HG02840 (cell line): ENCODE measurements at regions not wholly inside any gene's neighbourhood (a gene's known extent, or its start where the extent isn't known, plus 50 kb on each side); places are given as distances from the start of the nearest gene placed in this dataset.

Experiments
- ATAC-seq: cut with Tn5 transposase; IDR thresholded peaks from one replicate; pipeline ENCODE4 v1.9.1; 2021; ENCODE audit warnings: mild to moderate bottlenecking, moderate library complexity, moderate number of reproducible peaks; ENCODE audit not compliant: unreplicated experiment, low FRiP score

- no peak for ATAC-seq
Observed at GRCh38 chr4:131061734-131062133, 1965.8 kb downstream of the C4orf33 start.

- no peak for ATAC-seq
Observed at GRCh38 chr4:131063878-131064277, 1967.9 kb downstream of the C4orf33 start.

GRCh38 chr4:131081069-131081468 is 1985.1 kb downstream of the C4orf33 start:
- ATAC-seq: no peak

- ATAC-seq: no peak
Observed at GRCh38 chr4:131084997-131085396, 1989.0 kb downstream of the C4orf33 start.

- ATAC-seq: no peak
Observed at GRCh38 chr4:131091896-131092295, 1995.9 kb downstream of the C4orf33 start.

- ATAC-seq: no peak
Observed at GRCh38 chr4:131093303-131093702, 1997.4 kb downstream of the C4orf33 start.

GRCh38 chr4:131098976-131099375 is 2003.0 kb downstream of the C4orf33 start:
- ATAC-seq: no peak

- no peak for ATAC-seq
Observed at GRCh38 chr4:131113273-131113672, 2017.3 kb downstream of the C4orf33 start.

- ATAC-seq: no peak
Observed at GRCh38 chr4:131113704-131114103, 2017.8 kb downstream of the C4orf33 start.

GRCh38 chr4:131119661-131120060 is 2023.7 kb downstream of the C4orf33 start:
- no peak for ATAC-seq

- ATAC-seq: no peak
Observed at GRCh38 chr4:131137196-131137595, 2011.9 kb upstream of the PCDH10 start.

GRCh38 chr4:131159261-131159660 is 1989.8 kb upstream of the PCDH10 start:
- ATAC-seq: no peak

GRCh38 chr4:131192318-131192717 is 1956.8 kb upstream of the PCDH10 start:
- ATAC-seq: no peak

- no peak for ATAC-seq
Observed at GRCh38 chr4:131207589-131207988, 1941.5 kb upstream of the PCDH10 start.

GRCh38 chr4:131248314-131248713 is 1900.8 kb upstream of the PCDH10 start:
- ATAC-seq: no peak

- no peak for ATAC-seq
Observed at GRCh38 chr4:131251321-131251720, 1897.8 kb upstream of the PCDH10 start.

- ATAC-seq: no peak
Observed at GRCh38 chr4:131257241-131257640, 1891.9 kb upstream of the PCDH10 start.

- no peak for ATAC-seq
Observed at GRCh38 chr4:131258361-131258760, 1890.7 kb upstream of the PCDH10 start.

- no peak for ATAC-seq
Observed at GRCh38 chr4:131288441-131288840, 1860.7 kb upstream of the PCDH10 start.

GRCh38 chr4:131296192-131296591 is 1852.9 kb upstream of the PCDH10 start:
- no peak for ATAC-seq

- no peak for ATAC-seq
Observed at GRCh38 chr4:131302108-131302507, 1847.0 kb upstream of the PCDH10 start.

GRCh38 chr4:131304686-131305085 is 1844.4 kb upstream of the PCDH10 start:
- ATAC-seq: no peak

GRCh38 chr4:131309628-131310027 is 1839.5 kb upstream of the PCDH10 start:
- no peak for ATAC-seq
